DOHH2 (cell line): ENCODE measurements at regions not wholly inside any gene's neighbourhood (a gene's known extent, or its start where the extent isn't known, plus 50 kb on each side); places are given as distances from the start of the nearest gene placed in this dataset.

Source experiments
- H3F3A ChIP-seq: fragments of 200-600 bp; sonication (generic), shearing (Covaris generic); 2 replicates; pipeline ENCODE4 v1.6.0; 2016; ENCODE audit warnings: antibody characterized with exemption, mild to moderate bottlenecking; ENCODE audit not compliant: control insufficient read depth, insufficient read depth
- H3K27ac ChIP-seq: fragments of 200-600 bp; sonication (generic); 2 replicates; pipeline ENCODE4 v1.5.1; 2014; ENCODE audit warnings: low read depth, mild to moderate bottlenecking, low read length, moderate library complexity
- H3K27me3 ChIP-seq: fragments of 200-600 bp; sonication (generic); 2 replicates; pipeline ENCODE4 v1.6.1; 2014; ENCODE audit warnings: mild to moderate bottlenecking, low read length, mixed read lengths; ENCODE audit not compliant: control insufficient read depth
- H3K36me3 ChIP-seq: fragments of 200-600 bp; sonication (generic); 2 replicates; pipeline ENCODE4 v1.6.1; 2014; ENCODE audit warnings: mild to moderate bottlenecking, low read length, moderate library complexity, mixed read lengths; ENCODE audit not compliant: control insufficient read depth
- H3K4me1 ChIP-seq: fragments of 200-600 bp; sonication (generic); 2 replicates; pipeline ENCODE4 v1.6.1; 2014; ENCODE audit warnings: mild to moderate bottlenecking, low read length, mixed read lengths; ENCODE audit not compliant: control insufficient read depth
- H3K4me2 ChIP-seq: fragments of 200-600 bp; sonication (generic); 2 replicates; pipeline ENCODE4 v1.6.0; 2014; ENCODE audit warnings: mild to moderate bottlenecking, low read length, moderate library complexity
- H3K4me3 ChIP-seq: fragments of 200-600 bp; sonication (generic); 2 replicates; pipeline ENCODE4 v1.5.1; 2014; ENCODE audit warnings: mild to moderate bottlenecking, low read length, mixed read lengths
- H3K79me2 ChIP-seq: fragments of 200-600 bp; sonication (generic); 2 replicates; pipeline ENCODE4 v1.6.1; 2014; ENCODE audit warnings: mild to moderate bottlenecking, low read length, mixed read lengths; ENCODE audit not compliant: control insufficient read depth
- H3K9me2 ChIP-seq: fragments of 200-600 bp; sonication (generic); replicated peaks from 2 replicates; pipeline ENCODE4 v1.6.1; 2014; ENCODE audit warnings: mild to moderate bottlenecking, low read length, mixed read lengths; ENCODE audit not compliant: control insufficient read depth
- H3K9me3 ChIP-seq: fragments of 200-600 bp; sonication (generic); 2 replicates; pipeline ENCODE4 v1.6.1; 2014; ENCODE audit warnings: antibody characterized with exemption, low read length, mixed read lengths; ENCODE audit not compliant: control insufficient read depth, insufficient read depth
- H4K20me1 ChIP-seq: fragments of 200-600 bp; sonication (generic); 2 replicates; pipeline ENCODE4 v1.6.0; 2014; ENCODE audit warnings: low read depth, mild to moderate bottlenecking, antibody characterized with exemption, low read length, moderate library complexity; ENCODE audit not compliant: control insufficient read depth, insufficient read depth
- CTCF ChIP-seq: fragments of 200-600 bp; sonication (generic); IDR thresholded peaks from one replicate; pipeline ENCODE4 v1.5.1; 2014; ENCODE audit warnings: antibody characterized with exemption, mild to moderate bottlenecking, low read depth, low read length; ENCODE audit not compliant: poor library complexity, severe bottlenecking
- EZH2phosphoT487 ChIP-seq: fragments of 200-600 bp; sonication (generic); IDR thresholded peaks from 2 replicates; pipeline ENCODE4 v1.6.1; 2017; ENCODE audit warnings: borderline replicate concordance, mild to moderate bottlenecking, antibody characterized with exemption, low read length, moderate library complexity, mixed read lengths

- Histone ChIP-seq H4K20me1 (no peaks in the 10 kb centered on the region), H3K79me2 (no peaks in the 10 kb centered on the region), H3K27me3 (no peaks in the 10 kb centered on the region; the same call in 1 of the 2 replicates), H3K27ac (no peak overlapping the region), H3K4me1 (no peaks in the 10 kb centered on the region), H3K36me3 (no peaks in the 10 kb centered on the region), H3K4me2 (no peak overlapping the region), H3F3A (no peaks in the 10 kb centered on the region), H3K4me3 (no peak overlapping the region), H3K9me2 (no peaks in the 10 kb centered on the region), H3K9me3 (no peaks in the 10 kb centered on the region)
- TF ChIP-seq CTCF (no peak), EZH2phosphoT487 (no peak)
Measured at GRCh38 chr9:89849096-89849495, 244.3 kb downstream of the GADD45G start.

- Histone ChIP-seq H3K27me3 (no peaks in the 10 kb centered on the region; the same call in 1 of the 2 replicates), H3F3A (no peaks in the 10 kb centered on the region), H3K27ac (no peak overlapping the region), H4K20me1 (no peaks in the 10 kb centered on the region), H3K9me2 (no peaks in the 10 kb centered on the region), H3K4me2 (no peak overlapping the region), H3K36me3 (no peaks in the 10 kb centered on the region), H3K4me3 (no peak overlapping the region), H3K4me1 (no peaks in the 10 kb centered on the region), H3K9me3 (no peaks in the 10 kb centered on the region), H3K79me2 (no peaks in the 10 kb centered on the region)
- TF ChIP-seq EZH2phosphoT487, result no peak
- no peak for TF ChIP-seq CTCF
Measured at GRCh38 chr9:89850153-89850552, 245.3 kb downstream of the GADD45G start.

GRCh38 chr9:89850631-89851325, 246.0 kb downstream of the GADD45G start:
- H3K27ac ChIP-seq, result no peak overlapping the region
- no peak overlapping the region for H3K4me2 ChIP-seq
- no peaks in the 10 kb centered on the region for H3K9me3 ChIP-seq
- H3K9me2 ChIP-seq, result no peaks in the 10 kb centered on the region
- H3F3A ChIP-seq, result no peaks in the 10 kb centered on the region
- H3K4me3 ChIP-seq, result no peak overlapping the region
- no peaks in the 10 kb centered on the region for H3K36me3 ChIP-seq
- H4K20me1 ChIP-seq, result no peaks in the 10 kb centered on the region
- H3K27me3 ChIP-seq, result no peaks in the 10 kb centered on the region; the same call in 1 of the 2 replicates
- TF ChIP-seq EZH2phosphoT487 (no peak), CTCF (no peak)
- no peaks in the 10 kb centered on the region for H3K79me2 ChIP-seq
- no peaks in the 10 kb centered on the region for H3K4me1 ChIP-seq
